ENCODE measurements at regions not wholly inside any gene's neighbourhood (a gene's known extent, or its start where the extent isn't known, plus 50 kb on each side); places are given as distances from the start of the nearest gene placed in this dataset.

DNA sequence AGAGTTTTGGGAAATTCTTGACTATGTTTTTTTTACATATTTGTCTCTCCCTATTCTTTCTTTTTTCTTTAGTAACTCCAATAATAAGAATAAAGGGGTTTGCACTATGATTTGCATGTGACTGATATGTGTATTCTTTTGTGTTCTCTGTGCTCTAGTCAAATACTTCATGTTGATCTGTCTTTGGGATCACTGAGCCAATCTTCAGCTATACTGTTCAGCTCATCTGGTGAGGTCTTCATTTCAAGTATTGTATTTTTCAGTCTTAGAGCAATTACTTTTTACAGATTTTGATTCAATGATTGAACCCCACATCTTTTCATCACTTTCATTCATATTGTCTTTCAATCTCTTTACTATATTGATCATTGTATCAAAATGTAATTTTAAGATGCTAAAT is 58.1 kb upstream of the TAF11L2 start:
- Histone ChIP-seq H3K9me2 (replicated peaks; ENCODE audit: control insufficient read depth, low read length) (no peaks in the 10 kb centered on the region), H3K36me3 (ENCODE audit: control insufficient read depth, low read length) (no peaks in the 10 kb centered on the region), H3K27me3 (ENCODE audit: control insufficient read depth, low read length) (no peaks in the 10 kb centered on the region), H3F3A (ENCODE audit: control insufficient read depth, insufficient read depth) (no peaks in the 10 kb centered on the region), H3K27ac (ENCODE audit: low read depth, low read length) (no peak overlapping the region), H3K4me1 (ENCODE audit: control insufficient read depth, low read length) (peaks cover 35% of the 10 kb centered on the region), H3K9me3 (ENCODE audit: control insufficient read depth, insufficient read depth, low read length) (peaks cover 3% of the 10 kb centered on the region; the same call in 1 of the 2 replicates), H4K20me1 (ENCODE audit: control insufficient read depth, insufficient read depth, low read depth, low read length) (no peaks in the 10 kb centered on the region), H3K79me2 (ENCODE audit: control insufficient read depth, low read length) (no peaks in the 10 kb centered on the region), H3K4me2 (ENCODE audit: low read length) (no peak overlapping the region), H3K4me3 (ENCODE audit: low read length) (no peak overlapping the region)
- TF ChIP-seq, protein P1, sequence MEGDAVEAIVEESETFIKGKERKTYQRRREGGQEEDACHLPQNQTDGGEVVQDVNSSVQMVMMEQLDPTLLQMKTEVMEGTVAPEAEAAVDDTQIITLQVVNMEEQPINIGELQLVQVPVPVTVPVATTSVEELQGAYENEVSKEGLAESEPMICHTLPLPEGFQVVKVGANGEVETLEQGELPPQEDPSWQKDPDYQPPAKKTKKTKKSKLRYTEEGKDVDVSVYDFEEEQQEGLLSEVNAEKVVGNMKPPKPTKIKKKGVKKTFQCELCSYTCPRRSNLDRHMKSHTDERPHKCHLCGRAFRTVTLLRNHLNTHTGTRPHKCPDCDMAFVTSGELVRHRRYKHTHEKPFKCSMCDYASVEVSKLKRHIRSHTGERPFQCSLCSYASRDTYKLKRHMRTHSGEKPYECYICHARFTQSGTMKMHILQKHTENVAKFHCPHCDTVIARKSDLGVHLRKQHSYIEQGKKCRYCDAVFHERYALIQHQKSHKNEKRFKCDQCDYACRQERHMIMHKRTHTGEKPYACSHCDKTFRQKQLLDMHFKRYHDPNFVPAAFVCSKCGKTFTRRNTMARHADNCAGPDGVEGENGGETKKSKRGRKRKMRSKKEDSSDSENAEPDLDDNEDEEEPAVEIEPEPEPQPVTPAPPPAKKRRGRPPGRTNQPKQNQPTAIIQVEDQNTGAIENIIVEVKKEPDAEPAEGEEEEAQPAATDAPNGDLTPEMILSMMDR (IDR thresholded peaks at IDR 0.05; ENCODE audit: low read depth, low read length, poor library complexity, severe bottlenecking), result no peak
- no peak for TF ChIP-seq EZH2phosphoT487 (IDR thresholded peaks at IDR 0.05; ENCODE audit: borderline replicate concordance, low read length)

DNA sequence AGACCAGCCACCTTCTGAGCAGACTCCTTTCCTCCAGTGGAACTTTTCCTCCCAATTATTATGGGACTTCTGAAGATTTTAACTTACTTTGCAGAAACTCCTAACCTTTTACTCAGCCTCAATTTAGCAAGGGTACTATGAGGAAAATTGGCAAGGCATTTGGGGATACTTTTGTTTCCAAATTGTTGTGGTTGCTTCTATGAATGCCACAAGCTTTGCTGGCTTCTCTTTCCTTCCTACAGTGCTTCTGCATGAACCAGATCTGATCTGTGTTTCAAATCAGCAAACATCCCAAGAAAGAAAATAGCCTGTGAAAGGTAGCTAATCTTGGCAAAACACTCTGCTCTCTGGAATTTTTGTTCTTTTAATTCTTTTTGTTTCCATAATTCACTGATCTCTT is 57.3 kb upstream of the TAF11L2 start:
- Histone ChIP-seq H3K9me3 (ENCODE audit: control insufficient read depth, insufficient read depth, low read length) (peaks cover 3% of the 10 kb centered on the region; the same call in 1 of the 2 replicates), H3K4me1 (ENCODE audit: control insufficient read depth, low read length) (peaks cover 39% of the 10 kb centered on the region), H3K27ac (ENCODE audit: low read depth, low read length) (no peak overlapping the region), H3F3A (ENCODE audit: control insufficient read depth, insufficient read depth) (no peaks in the 10 kb centered on the region), H3K9me2 (replicated peaks; ENCODE audit: control insufficient read depth, low read length) (no peaks in the 10 kb centered on the region), H4K20me1 (ENCODE audit: control insufficient read depth, insufficient read depth, low read depth, low read length) (no peaks in the 10 kb centered on the region), H3K36me3 (ENCODE audit: control insufficient read depth, low read length) (no peaks in the 10 kb centered on the region), H3K4me2 (ENCODE audit: low read length) (no peak overlapping the region), H3K79me2 (ENCODE audit: control insufficient read depth, low read length) (no peaks in the 10 kb centered on the region), H3K27me3 (ENCODE audit: control insufficient read depth, low read length) (no peaks in the 10 kb centered on the region), H3K4me3 (ENCODE audit: low read length) (no peak overlapping the region)
- no peak for TF ChIP-seq EZH2phosphoT487 (IDR thresholded peaks at IDR 0.05; ENCODE audit: borderline replicate concordance, low read length)
- TF ChIP-seq, protein P1 (IDR thresholded peaks at IDR 0.05; ENCODE audit: low read depth, low read length, poor library complexity, severe bottlenecking), result no peak

DNA sequence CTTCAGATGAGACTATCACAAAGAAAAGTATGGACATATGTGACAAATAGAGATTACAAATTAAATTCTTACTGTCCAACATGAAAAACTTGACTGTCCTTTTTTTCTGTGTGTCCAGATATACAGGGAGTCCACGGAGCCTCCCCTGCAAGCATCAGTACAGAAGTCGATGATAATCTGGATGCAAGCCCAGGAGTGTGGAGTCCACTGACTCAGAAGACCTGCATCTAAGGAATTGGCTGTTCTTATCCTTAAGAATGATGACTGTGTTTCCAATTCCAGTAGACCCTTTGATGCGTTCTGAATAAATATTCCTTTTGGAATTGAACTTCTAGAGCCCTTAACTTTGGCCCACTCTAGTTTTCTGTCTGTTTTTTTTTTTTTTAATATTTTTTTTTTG is 56.7 kb upstream of the TAF11L2 start:
- Histone ChIP-seq H3K27me3 (ENCODE audit: control insufficient read depth, low read length) (no peaks in the 10 kb centered on the region), H3F3A (ENCODE audit: control insufficient read depth, insufficient read depth) (no peaks in the 10 kb centered on the region), H3K4me1 (ENCODE audit: control insufficient read depth, low read length) (peaks cover 35% of the 10 kb centered on the region), H3K4me2 (ENCODE audit: low read length) (no peak overlapping the region), H3K9me2 (replicated peaks; ENCODE audit: control insufficient read depth, low read length) (no peaks in the 10 kb centered on the region), H3K36me3 (ENCODE audit: control insufficient read depth, low read length) (no peaks in the 10 kb centered on the region), H3K27ac (ENCODE audit: low read depth, low read length) (no peak overlapping the region), H3K4me3 (ENCODE audit: low read length) (no peak overlapping the region), H3K9me3 (ENCODE audit: control insufficient read depth, insufficient read depth, low read length) (peaks cover 3% of the 10 kb centered on the region; the same call in 1 of the 2 replicates), H3K79me2 (ENCODE audit: control insufficient read depth, low read length) (no peaks in the 10 kb centered on the region), H4K20me1 (ENCODE audit: control insufficient read depth, insufficient read depth, low read depth, low read length) (no peaks in the 10 kb centered on the region)
- no peak for TF ChIP-seq EZH2phosphoT487 (IDR thresholded peaks at IDR 0.05; ENCODE audit: borderline replicate concordance, low read length)
- TF ChIP-seq, protein P1 (IDR thresholded peaks at IDR 0.05; ENCODE audit: low read depth, low read length, poor library complexity, severe bottlenecking), result no peak

Measured in DOHH2 (cell line).